Hepatocyte (in vitro differentiated cells): ENCODE measurements at regions not wholly inside any gene's neighbourhood (a gene's known extent, or its start where the extent isn't known, plus 50 kb on each side); places are given as distances from the start of the nearest gene placed in this dataset.

ENCODE experiments used
- EZH2 ChIP-seq: fragments of 200-600 bp; sonication (generic); IDR thresholded peaks from 2 replicates; pipeline ENCODE4 v1.6.1; 2016; ENCODE audit warnings: antibody characterized with exemption, mild to moderate bottlenecking, borderline replicate concordance
- EZH2phosphoT487 ChIP-seq: fragments of 200-600 bp; sonication (generic); IDR thresholded peaks from one replicate; pipeline ENCODE4 v1.6.1; 2018; ENCODE audit warnings: antibody characterized with exemption, mild to moderate bottlenecking, low read depth, moderate library complexity; ENCODE audit not compliant: unreplicated experiment, severe bottlenecking
- TF ChIP-seq, protein P1 (sequence below): fragments of 200-600 bp; sonication (generic); IDR thresholded peaks from 2 replicates; pipeline ENCODE4 v1.5.1; 2016; ENCODE audit warnings: antibody characterized with exemption, mild to moderate bottlenecking; ENCODE audit not compliant: poor library complexity

- TF ChIP-seq EZH2 (no peak), EZH2phosphoT487 (no peak)
- TF ChIP-seq, protein P1, sequence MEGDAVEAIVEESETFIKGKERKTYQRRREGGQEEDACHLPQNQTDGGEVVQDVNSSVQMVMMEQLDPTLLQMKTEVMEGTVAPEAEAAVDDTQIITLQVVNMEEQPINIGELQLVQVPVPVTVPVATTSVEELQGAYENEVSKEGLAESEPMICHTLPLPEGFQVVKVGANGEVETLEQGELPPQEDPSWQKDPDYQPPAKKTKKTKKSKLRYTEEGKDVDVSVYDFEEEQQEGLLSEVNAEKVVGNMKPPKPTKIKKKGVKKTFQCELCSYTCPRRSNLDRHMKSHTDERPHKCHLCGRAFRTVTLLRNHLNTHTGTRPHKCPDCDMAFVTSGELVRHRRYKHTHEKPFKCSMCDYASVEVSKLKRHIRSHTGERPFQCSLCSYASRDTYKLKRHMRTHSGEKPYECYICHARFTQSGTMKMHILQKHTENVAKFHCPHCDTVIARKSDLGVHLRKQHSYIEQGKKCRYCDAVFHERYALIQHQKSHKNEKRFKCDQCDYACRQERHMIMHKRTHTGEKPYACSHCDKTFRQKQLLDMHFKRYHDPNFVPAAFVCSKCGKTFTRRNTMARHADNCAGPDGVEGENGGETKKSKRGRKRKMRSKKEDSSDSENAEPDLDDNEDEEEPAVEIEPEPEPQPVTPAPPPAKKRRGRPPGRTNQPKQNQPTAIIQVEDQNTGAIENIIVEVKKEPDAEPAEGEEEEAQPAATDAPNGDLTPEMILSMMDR, result no peak
These were observed 415.2 kb upstream of the LRRTM4 start for GRCh38 chr2:77937366-77937765.
